ENCODE measurements at regions not wholly inside any gene's neighbourhood (a gene's known extent, or its start where the extent isn't known, plus 50 kb on each side); places are given as distances from the start of the nearest gene placed in this dataset.

DNA sequence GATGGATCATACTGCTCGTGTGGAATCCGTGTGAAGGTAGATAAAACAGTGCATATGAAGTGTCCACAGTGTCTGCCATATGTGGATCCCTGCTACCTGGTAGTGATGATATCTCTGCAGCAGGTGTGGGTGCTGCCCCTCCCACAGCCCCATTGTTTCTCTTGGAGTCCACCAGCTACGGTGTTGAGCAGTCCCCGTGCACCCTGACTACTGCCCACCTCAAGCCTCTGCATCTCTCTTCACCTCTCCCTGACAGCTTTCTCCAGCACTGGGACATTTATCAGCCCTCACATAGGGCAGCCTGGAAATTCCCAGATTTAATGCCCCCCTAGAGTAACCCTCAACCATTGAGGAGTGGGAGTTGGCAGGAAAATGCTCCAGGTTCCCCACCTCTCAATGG is 244.7 kb downstream of the IRF8 start:
- Histone ChIP-seq H3K4me1 (no peaks in the 10 kb centered on the region), H4K20me1 (no peaks in the 10 kb centered on the region; a peak in 1 of 22 replicates), H3K9me3 (replicated peaks in 1 of 11) (peaks cover 0 to 9% (median 5%) of the 10 kb centered on the region in 11 experiments; a peak in 8 of 22 replicates), H3K27me3 (no peaks in the 10 kb centered on the region), H3K4me2 (no peak overlapping the region), H3K9ac (no peak overlapping the region), H3K27ac (no peak overlapping the region), H3K36me3 (no peaks in the 10 kb centered on the region), H3K4me3 (no peak overlapping the region)
- no peak for TF ChIP-seq Cebpa-rat (IDR thresholded peaks at IDR 0.05)

DNA sequence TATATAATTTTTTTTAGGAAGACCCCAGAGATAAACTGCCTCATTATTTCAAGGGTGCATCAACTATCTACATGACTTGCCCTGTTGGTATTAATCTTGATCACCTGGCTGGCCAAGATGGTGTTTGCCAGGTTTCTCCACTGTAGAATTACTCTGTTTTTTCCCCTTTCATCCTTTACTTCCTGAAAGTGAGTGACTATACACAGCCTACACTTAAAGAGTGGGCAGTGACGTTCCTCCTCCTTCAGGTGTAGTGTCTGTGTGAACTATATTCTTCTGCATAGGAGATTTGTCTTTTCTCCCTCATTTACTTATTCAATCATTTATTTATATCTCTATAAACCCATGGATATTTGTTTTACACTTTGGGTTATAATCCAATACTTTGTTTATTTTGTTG is 246.7 kb downstream of the IRF8 start:
- Histone ChIP-seq H3K4me2 (no peak overlapping the region), H3K36me3 (no peaks in the 10 kb centered on the region), H3K27ac (no peak overlapping the region), H4K20me1 (no peaks in the 10 kb centered on the region; a peak in 1 of 22 replicates), H3K27me3 (no peaks in the 10 kb centered on the region), H3K4me3 (no peak overlapping the region), H3K9me3 (replicated peaks in 1 of 11) (peaks cover 0 to 9% (median 5%) of the 10 kb centered on the region in 11 experiments; a peak in 8 of 22 replicates), H3K4me1 (peaks cover 0 to 7% (median 0%) of the 10 kb centered on the region in 10 experiments; a peak in 4 of 20 replicates), H3K9ac (no peak overlapping the region)
- TF ChIP-seq Cebpa-rat (IDR thresholded peaks at IDR 0.05), result no peak

- Histone ChIP-seq H3K4me1 (peaks cover 0 to 7% (median 0%) of the 10 kb centered on the region in 10 experiments; a peak in 4 of 20 replicates), H3K27ac (no peak overlapping the region), H3K27me3 (no peaks in the 10 kb centered on the region), H4K20me1 (no peaks in the 10 kb centered on the region), H3K9me3 (replicated peaks in 1 of 11) (peaks cover 0 to 9% (median 5%) of the 10 kb centered on the region in 11 experiments; a peak in 8 of 22 replicates), H3K4me3 (no peak overlapping the region), H3K4me2 (no peak overlapping the region), H3K36me3 (no peaks in the 10 kb centered on the region), H3K9ac (no peak overlapping the region)
- no peak for TF ChIP-seq Cebpa-rat (IDR thresholded peaks at IDR 0.05)
Observed at GRCh38 chr16:86150641-86151238, 251.8 kb downstream of the IRF8 start.

GRCh38 chr16:86151239-86151851 is 252.4 kb downstream of the IRF8 start:
- H4K20me1 ChIP-seq, result no peaks in the 10 kb centered on the region
- peaks cover 0 to 7% (median 0%) of the 10 kb centered on the region in 10 experiments; a peak in 4 of 20 replicates for H3K4me1 ChIP-seq
- no peak overlapping the region for H3K4me3 ChIP-seq
- no peak overlapping the region for H3K27ac ChIP-seq
- no peaks in the 10 kb centered on the region for H3K36me3 ChIP-seq
- TF ChIP-seq Cebpa-rat (IDR thresholded peaks at IDR 0.05), result no peak
- no peak overlapping the region for H3K4me2 ChIP-seq
- peaks cover 0 to 9% (median 5%) of the 10 kb centered on the region in 11 experiments; a peak in 8 of 22 replicates for H3K9me3 ChIP-seq (replicated peaks in 1 of 11)
- no peaks in the 10 kb centered on the region for H3K27me3 ChIP-seq
- H3K9ac ChIP-seq, result no peak overlapping the region

GRCh38 chr16:86156155-86156554 is 257.2 kb downstream of the IRF8 start:
- H3K4me2 ChIP-seq, result no peak overlapping the region
- no peaks in the 10 kb centered on the region for H3K27me3 ChIP-seq
- no peak overlapping the region for H3K4me3 ChIP-seq
- H3K9me3 ChIP-seq (replicated peaks in 1 of 11), result peaks cover 11 to 30% (median 17%) of the 10 kb centered on the region in 11 experiments; a peak in 19 of 22 replicates
- H3K27ac ChIP-seq, result no peak overlapping the region
- no peak for TF ChIP-seq Cebpa-rat (IDR thresholded peaks at IDR 0.05)
- no peak overlapping the region for H3K9ac ChIP-seq
- H4K20me1 ChIP-seq, result no peaks in the 10 kb centered on the region
- H3K36me3 ChIP-seq, result no peaks in the 10 kb centered on the region
- peaks cover 0 to 15% (median 6%) of the 10 kb centered on the region in 10 experiments; a peak in 10 of 20 replicates for H3K4me1 ChIP-seq

DNA sequence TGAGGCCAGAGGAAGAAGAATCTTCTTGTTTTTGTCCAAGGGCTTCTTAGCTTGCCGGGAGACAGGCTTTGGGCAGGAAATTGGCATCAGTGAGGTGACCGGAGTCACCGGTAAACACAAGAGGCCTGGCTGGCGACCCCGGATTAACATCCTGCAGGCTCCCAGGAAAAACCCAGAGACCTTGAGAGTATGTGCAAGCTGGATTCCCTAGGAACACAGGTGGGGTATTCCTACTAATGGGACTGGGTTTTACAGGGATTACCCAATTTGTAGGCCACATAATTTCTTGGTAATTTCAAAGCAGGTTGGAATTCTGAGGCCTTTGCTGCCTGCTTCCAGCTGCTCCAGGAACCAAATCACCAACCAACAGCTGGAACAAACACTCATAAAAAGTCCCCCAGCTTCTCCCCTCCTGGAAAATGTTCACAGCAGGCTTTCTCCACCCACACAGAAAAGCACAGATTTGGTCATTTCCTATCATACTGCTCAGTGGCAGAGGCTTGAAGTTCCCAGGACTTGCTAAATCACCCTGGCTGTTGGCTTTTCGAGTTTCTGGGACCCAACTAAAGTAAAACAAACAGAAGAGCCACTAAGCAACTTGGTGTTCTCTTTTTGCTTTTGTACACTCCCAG is 258.8 kb downstream of the IRF8 start:
- peaks cover 11 to 33% (median 17%) of the 10 kb centered on the region in 11 experiments; a peak in 19 of 22 replicates for H3K9me3 ChIP-seq (replicated peaks in 1 of 11)
- H3K4me2 ChIP-seq, result peak overlapping the region in 2 of 11 experiments; percentile 57 to 61; a peak in 3 of 22 replicates
- H3K27me3 ChIP-seq, result no peaks in the 10 kb centered on the region
- H3K4me1 ChIP-seq, result peaks cover 0 to 15% (median 6%) of the 10 kb centered on the region in 10 experiments; a peak in 10 of 20 replicates
- no peaks in the 10 kb centered on the region for H3K36me3 ChIP-seq
- H4K20me1 ChIP-seq, result no peaks in the 10 kb centered on the region
- no peak overlapping the region for H3K9ac ChIP-seq
- no peak for TF ChIP-seq Cebpa-rat (IDR thresholded peaks at IDR 0.05)
- H3K4me3 ChIP-seq, result no peak overlapping the region
- no peak overlapping the region for H3K27ac ChIP-seq

DNA sequence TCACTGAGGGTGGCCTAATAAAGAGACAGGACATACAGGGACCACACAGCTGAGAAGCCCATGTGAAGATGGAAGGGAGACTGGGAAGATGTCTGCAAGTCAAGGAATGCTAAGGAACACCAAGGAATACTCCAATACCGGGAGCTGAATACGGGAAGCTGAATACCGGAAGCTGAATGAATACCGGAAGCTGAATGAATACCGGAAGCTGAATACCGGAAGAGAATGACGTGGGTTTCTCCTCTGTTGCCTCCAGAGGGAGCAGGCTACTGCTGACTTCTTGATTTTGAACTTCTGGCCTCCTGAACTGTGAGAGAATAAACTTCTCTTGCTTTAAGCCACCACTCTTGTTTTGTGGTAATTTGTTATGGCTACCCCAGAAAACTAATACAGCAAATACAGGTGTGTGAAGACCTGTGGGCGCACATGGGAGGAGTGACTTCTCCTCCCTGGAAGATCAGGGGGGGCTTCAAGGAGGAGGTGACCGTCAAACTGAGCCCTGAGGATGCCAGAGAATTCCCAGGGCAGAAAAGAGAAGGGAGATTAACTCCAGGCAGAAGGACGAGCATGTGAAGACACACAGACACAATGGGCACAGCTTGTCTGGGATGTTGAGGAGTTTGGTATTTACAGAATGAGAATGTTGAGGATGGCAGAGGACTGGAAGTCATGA is 259.9 kb downstream of the IRF8 start:
- peaks cover 11 to 39% (median 17%) of the 10 kb centered on the region in 11 experiments; a peak in 20 of 22 replicates for H3K9me3 ChIP-seq (replicated peaks in 1 of 11)
- no peaks in the 10 kb centered on the region for H3K36me3 ChIP-seq
- no peaks in the 10 kb centered on the region for H3K27me3 ChIP-seq
- no peak overlapping the region for H3K9ac ChIP-seq
- peaks cover 0 to 15% (median 6%) of the 10 kb centered on the region in 10 experiments; a peak in 12 of 20 replicates for H3K4me1 ChIP-seq
- no peak for TF ChIP-seq Cebpa-rat (IDR thresholded peaks at IDR 0.05)
- no peak overlapping the region; a peak in 3 of 20 replicates for H3K4me3 ChIP-seq
- H3K4me2 ChIP-seq, result peak overlapping the region in 5 of 11 experiments; percentile 20 to 61 (median 54); a peak in 9 of 22 replicates
- no peak overlapping the region for H3K27ac ChIP-seq
- no peaks in the 10 kb centered on the region for H4K20me1 ChIP-seq

GRCh38 chr16:86165479-86165878 is 266.5 kb downstream of the IRF8 start:
- H3K27me3 ChIP-seq, result peaks cover 0 to 10% (median 0%) of the 10 kb centered on the region in 11 experiments; a peak in 4 of 22 replicates
- H4K20me1 ChIP-seq, result peaks cover 0 to 3% (median 0%) of the 10 kb centered on the region in 11 experiments; a peak in 1 of 22 replicates
- peaks cover 0 to 5% (median 0%) of the 10 kb centered on the region in 11 experiments; a peak in 2 of 22 replicates for H3K36me3 ChIP-seq
- H3K9ac ChIP-seq, result no peak overlapping the region
- H3K27ac ChIP-seq, result no peak overlapping the region
- H3K9me3 ChIP-seq (replicated peaks in 1 of 11), result peaks cover 27 to 52% (median 31%) of the 10 kb centered on the region in 11 experiments
- TF ChIP-seq Cebpa-rat (IDR thresholded peaks at IDR 0.05), result no peak
- no peak overlapping the region for H3K4me3 ChIP-seq
- H3K4me1 ChIP-seq, result peaks cover 8 to 31% (median 24%) of the 10 kb centered on the region in 10 experiments; a peak in 19 of 20 replicates
- no peak overlapping the region for H3K4me2 ChIP-seq

Measured in BLaER1 treated with 17β-estradiol and CSF1 and Interleukin-3, amounts not matched to agents 10 nM and 100 nM (cell line).